IMR-90 (cell line): ENCODE measurements at regions not wholly inside any gene's neighbourhood (a gene's known extent, or its start where the extent isn't known, plus 50 kb on each side); places are given as distances from the start of the nearest gene placed in this dataset.
A peak's percentile ranks its signal among the peaks of the same experiment; 100 is the strongest.

Experiments used
- ATAC-seq: fragments of 200-7000 bp; cut with Tn5 transposase; 2 replicates; pipeline ENCODE4 v1.9.1; 2020; ENCODE audit warnings: low read depth, mild to moderate bottlenecking, moderate library complexity
- BruUV-seq: library from RNA; stranded (reverse); fragments of 400-500 nt; replicated peaks from 2 replicates; lab custom pipeline; 2021; lab: Mats Ljungman, UMichigan
- CTCF ChIA-PET: fragments of 300-600 bp; formaldehyde crosslinking; extraction: SDS; loops from one replicate; lab custom pipeline; 2021; ENCODE audit warnings: antibody characterized with exemption; lab: Yijun Ruan, JAX
- POLR2A ChIA-PET: fragments of 300-600 bp; sonication (Branson Sonifier 250); formaldehyde crosslinking; loops from one replicate; lab custom pipeline; 2022; ENCODE audit warnings: antibody characterized with exemption; ENCODE audit not compliant: unreplicated experiment; lab: Charles Lee
- DNase-seq: peaks from one replicate; pipeline ENCODE4 v3.0.0; 2013
- H2AFZ ChIP-seq: replicated peaks from 2 replicates; pipeline ENCODE3; 2013; ENCODE audit warnings: low read length, mild to moderate bottlenecking; ENCODE audit not compliant: poor library complexity
- H2AK5ac ChIP-seq: 2 replicates; pipeline ENCODE4 v1.6.1; 2013; ENCODE audit warnings: low read depth, low read length, inconsistent platforms
- H2AK9ac ChIP-seq: replicated peaks from 2 replicates; pipeline ENCODE3; 2013; ENCODE audit warnings: mild to moderate bottlenecking, low read depth, low read length, moderate library complexity; ENCODE audit not compliant: poor library complexity
- H2BK120ac ChIP-seq: 2 replicates; pipeline ENCODE4 v1.6.1; 2013; ENCODE audit warnings: low read depth, low read length, inconsistent platforms
- H2BK15ac ChIP-seq: 3 replicates; pipeline ENCODE4 v1.6.1; 2013; ENCODE audit warnings: low read depth, low read length, inconsistent platforms
- H2BK20ac ChIP-seq: 2 replicates; pipeline ENCODE4 v1.6.1; 2013; ENCODE audit warnings: low read depth, mild to moderate bottlenecking, inconsistent platforms, low read length, moderate library complexity
- H2BK5ac ChIP-seq: 2 replicates; pipeline ENCODE4 v1.6.1; 2013; ENCODE audit warnings: mild to moderate bottlenecking, low read depth, low read length, inconsistent platforms; ENCODE audit not compliant: poor library complexity, severe bottlenecking
- H3K14ac ChIP-seq: replicated peaks from 2 replicates; pipeline ENCODE4 v1.6.1; 2013; ENCODE audit warnings: low read depth, low read length, inconsistent platforms
- H3K18ac ChIP-seq: 2 replicates; pipeline ENCODE4 v1.6.1; 2013; ENCODE audit warnings: low read depth, low read length, control low read depth
- H3K23ac ChIP-seq: 2 replicates; pipeline ENCODE4 v1.6.1; 2013; ENCODE audit warnings: low read depth, low read length, inconsistent platforms
- H3K27ac ChIP-seq: 2 replicates; pipeline ENCODE4 v1.5.1; 2013; ENCODE audit warnings: mild to moderate bottlenecking, control low read depth, low read length; ENCODE audit not compliant: insufficient read depth
- H3K27me3 ChIP-seq: 2 replicates; pipeline ENCODE4 v1.6.1; 2013; ENCODE audit warnings: low read length; ENCODE audit not compliant: control insufficient read depth, insufficient read depth
- H3K36me3 ChIP-seq: 2 replicates; pipeline ENCODE4 v1.6.1; 2013; ENCODE audit warnings: low read length, mixed read lengths; ENCODE audit not compliant: control insufficient read depth, insufficient read depth
- H3K4ac ChIP-seq: 2 replicates; pipeline ENCODE4 v1.6.1; 2013; ENCODE audit warnings: low read depth, low read length, inconsistent platforms
- H3K4me1 ChIP-seq: 2 replicates; pipeline ENCODE4 v1.6.1; 2013; ENCODE audit warnings: low read length, mixed read lengths; ENCODE audit not compliant: control insufficient read depth, insufficient read depth
- H3K4me2 ChIP-seq: 2 replicates; pipeline ENCODE4 v1.6.1; 2013; ENCODE audit warnings: low read depth, mild to moderate bottlenecking, control low read depth, low read length, moderate library complexity
- H3K4me3 ChIP-seq: 2 replicates; pipeline ENCODE4 v1.5.1; 2013; ENCODE audit warnings: low read depth, mild to moderate bottlenecking, control low read depth, low read length, moderate library complexity; ENCODE audit not compliant: insufficient read depth
- H3K56ac ChIP-seq: 2 replicates; pipeline ENCODE4 v1.6.1; 2013; ENCODE audit warnings: low read length, inconsistent platforms; ENCODE audit not compliant: insufficient read depth; ENCODE audit errors: extremely low read depth
- H3K79me1 ChIP-seq, 2 experiments: 2 replicates each; pipeline ENCODE4 v1.6.1; 2013; ENCODE audit warnings: low read length in 2 of 2, inconsistent platforms in 1 of 2, low read depth in 1 of 2
- H3K9ac ChIP-seq: 2 replicates; pipeline ENCODE4 v1.6.1; 2013; ENCODE audit warnings: low read depth, low read length, control low read depth
- H3K9me1 ChIP-seq: 2 replicates; pipeline ENCODE4 v1.6.1; 2013; ENCODE audit warnings: low read length, inconsistent platforms; ENCODE audit not compliant: insufficient read depth
- H3K9me3 ChIP-seq: 2 replicates; pipeline ENCODE4 v1.6.1; 2013; ENCODE audit warnings: low read length; ENCODE audit not compliant: control insufficient read depth, insufficient read depth
- H4K20me1 ChIP-seq: 2 replicates; pipeline ENCODE4 v1.6.1; 2013; ENCODE audit warnings: low read length, inconsistent platforms; ENCODE audit not compliant: insufficient read depth
- H4K5ac ChIP-seq: 2 replicates; pipeline ENCODE4 v1.6.1; 2013; ENCODE audit warnings: mild to moderate bottlenecking, low read depth, low read length, control low read depth
- H4K8ac ChIP-seq, 2 experiments: 2 replicates each; pipeline ENCODE4 v1.6.1; 2013; ENCODE audit warnings: low read depth in 2 of 2, low read length in 2 of 2, control low read depth in 1 of 2, inconsistent platforms in 1 of 2
- H4K91ac ChIP-seq: 2 replicates; pipeline ENCODE4 v1.6.1; 2013; ENCODE audit warnings: low read depth, low read length, inconsistent platforms; ENCODE audit not compliant: insufficient read depth
- BHLHE40 ChIP-seq: fragments of 150-350 bp; IDR thresholded peaks from 2 replicates; pipeline ENCODE4 v1.6.1; 2016; ENCODE audit warnings: mild to moderate bottlenecking, low read depth, low read length
- CEBPB ChIP-seq: IDR thresholded peaks from 2 replicates; pipeline ENCODE4 v1.6.1; 2012; ENCODE audit warnings: low read depth, low read length, improper control_type of control experiment
- CHD1 ChIP-seq: IDR thresholded peaks from 2 replicates; pipeline ENCODE4 v1.6.1; 2012; ENCODE audit warnings: low read depth, low read length, improper control_type of control experiment
- FOS ChIP-seq: fragments of 150-350 bp; IDR thresholded peaks from 2 replicates; pipeline ENCODE4 v1.6.1; 2016; ENCODE audit warnings: low read depth, low read length
- MAFK ChIP-seq: IDR thresholded peaks from 2 replicates; pipeline ENCODE4 v1.6.1; 2012; ENCODE audit warnings: low read depth, low read length, improper control_type of control experiment
- MAZ ChIP-seq: IDR thresholded peaks from 2 replicates; pipeline ENCODE4 v1.6.1; 2012; ENCODE audit warnings: low read depth, mild to moderate bottlenecking, low read length, improper control_type of control experiment, moderate library complexity, borderline replicate concordance
- MXI1 ChIP-seq: IDR thresholded peaks from 2 replicates; pipeline ENCODE4 v1.6.1; 2012; ENCODE audit warnings: low read depth, mild to moderate bottlenecking, low read length, moderate library complexity, borderline replicate concordance
- NFE2L2 ChIP-seq: fragments of 150-350 bp; IDR thresholded peaks from 2 replicates; pipeline ENCODE4 v1.6.1; 2016; ENCODE audit warnings: low read depth, mild to moderate bottlenecking, low read length
- POLR2A ChIP-seq: IDR thresholded peaks from 2 replicates; pipeline ENCODE4 v1.6.1; 2012; ENCODE audit warnings: mild to moderate bottlenecking, low read depth, low read length
- RAD21 ChIP-seq: IDR thresholded peaks from 2 replicates; pipeline ENCODE4 v1.6.1; 2012; ENCODE audit warnings: low read length, improper control_type of control experiment
- RCOR1 ChIP-seq: IDR thresholded peaks from 2 replicates; pipeline ENCODE4 v1.6.1; 2012; ENCODE audit warnings: mild to moderate bottlenecking, low read length, improper control_type of control experiment; ENCODE audit not compliant: insufficient replicate concordance
- RFX5 ChIP-seq: IDR thresholded peaks from 2 replicates; pipeline ENCODE4 v1.8.0; 2012; ENCODE audit warnings: low read depth, mild to moderate bottlenecking, low read length, moderate library complexity
- SMC3 ChIP-seq: fragments of 150-350 bp; IDR thresholded peaks from 2 replicates; pipeline ENCODE4 v1.6.1; 2016; ENCODE audit warnings: low read depth, mild to moderate bottlenecking, antibody characterized with exemption, low read length, moderate library complexity
- WGBS, 2 experiments: methylation state at CpG; one replicate each; pipeline versions ENCODE4 v1.1.5 to v1.1.7; 2013; ENCODE audit warnings: missing lambda C conversion rate in 2 of 2; ENCODE audit not compliant: insufficient read length in 1 of 2; ENCODE audit errors: extremely low coverage in 2 of 2; 5-methylcytosine and 5-hydroxymethylcytosine counted together
- dilution Hi-C: fragments of 300-500 bp; cut with HindIII; formaldehyde crosslinking; loops from one replicate; pipeline ENCODE4 v1.14.3; 2018; ENCODE audit warnings: low sequenced_read_pairs; ENCODE audit not compliant: unreplicated experiment
- in situ Hi-C: fragments of 300-500 bp; cut with MboI; formaldehyde crosslinking; loops from 3 replicates; pipeline ENCODE4 v1.14.3; 2019; ENCODE audit warnings: low sequenced_read_pairs, inconsistent platforms, mixed read lengths
- intact Hi-C: fragments of 100-400 bp; cut with micrococcal nuclease; formaldehyde crosslinking; loops from 2 replicates; pipeline ENCODE4 v1.10.0; 2022
- TF ChIP-seq, protein P1 (sequence below): fragments of 150-350 bp; IDR thresholded peaks from 2 replicates; pipeline ENCODE4 v1.6.1; 2016; ENCODE audit warnings: low read depth, mild to moderate bottlenecking, low read length, moderate library complexity, borderline replicate concordance
- TF ChIP-seq, protein P2 (sequence below): conservative IDR thresholded peaks from 2 replicates; pipeline ENCODE4 v1.5.1; 2012; ENCODE audit warnings: mild to moderate bottlenecking, low read depth, low read length, improper control_type of control experiment
- TF ChIP-seq, protein P3 (sequence below): fragments of 150-350 bp; IDR thresholded peaks from 2 replicates; pipeline ENCODE4 v1.6.1; 2017; ENCODE audit warnings: mild to moderate bottlenecking, antibody characterized with exemption, low read length, low read depth

DNA sequence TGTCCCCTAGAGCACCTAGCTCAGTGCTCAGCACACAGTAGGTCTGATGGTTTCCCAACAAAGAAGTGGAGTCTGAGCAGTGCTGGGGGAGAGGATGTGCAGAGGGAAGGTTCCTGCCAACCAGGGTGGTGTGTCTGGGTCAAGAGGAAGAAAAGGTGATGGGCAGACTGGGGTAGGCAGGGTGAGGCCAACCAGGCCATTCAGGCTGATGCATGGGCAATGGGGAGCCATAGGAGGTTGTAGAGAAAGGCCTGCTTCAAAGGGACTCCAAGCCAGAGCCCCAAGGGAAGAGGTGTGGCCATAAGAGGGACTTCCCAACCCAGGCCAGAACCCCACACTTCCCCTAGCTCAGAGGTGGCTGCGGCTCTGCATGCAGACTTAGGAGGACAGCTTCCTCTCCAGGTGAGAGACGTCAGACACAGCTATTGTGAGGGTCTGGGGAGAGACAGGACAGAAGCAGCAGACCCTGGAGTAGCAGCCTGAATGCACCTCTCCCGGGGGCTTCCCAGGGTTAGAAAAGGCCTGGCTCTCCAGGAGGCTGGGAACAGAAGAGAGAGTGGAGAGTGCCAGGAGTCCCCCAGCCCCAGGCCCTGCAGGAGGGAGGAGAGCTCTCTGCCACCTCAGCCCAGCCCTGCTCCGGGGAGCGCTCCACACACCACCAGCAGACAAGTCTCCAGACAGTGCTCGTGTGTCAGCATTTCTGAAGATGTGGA lies 87.4 kb upstream of the ZMIZ1 start:
- Histone ChIP-seq H3K18ac (no peak overlapping the region), H3K9me1 (peaks cover 20% of the 10 kb centered on the region), H4K8ac (no peak overlapping the region), H2BK5ac (no peak overlapping the region), H3K4me1 (peaks cover 20% of the 10 kb centered on the region), H3K14ac (no peak overlapping the region), H3K4ac (no peak overlapping the region), H4K91ac (peak overlapping the region; percentile 4; the same call in 1 of the 2 replicates), H2AFZ (no peak overlapping the region), H3K23ac (no peak overlapping the region), H2BK15ac (no peak overlapping the region), H3K36me3 (no peaks in the 10 kb centered on the region), H3K79me1 (peaks cover 0 to 5% of the 10 kb centered on the region in 2 experiments; a peak in 1 of 4 replicates), H4K20me1 (no peaks in the 10 kb centered on the region), H3K4me2 (no peak overlapping the region), H3K9ac (no peak overlapping the region), H3K27me3 (peaks cover 10% of the 10 kb centered on the region), H2AK9ac (no peak overlapping the region), H3K27ac (no peak overlapping the region), H3K9me3 (no peaks in the 10 kb centered on the region), H2AK5ac (peak overlapping the region; percentile 30; the same call in 1 of the 2 replicates), H3K56ac (no peak overlapping the region), H2BK120ac (no peak overlapping the region), H4K5ac (no peak overlapping the region), H3K4me3 (no peak overlapping the region), H2BK20ac (no peak overlapping the region; the same call in 1 of the 2 replicates)
- no peak for DNase-seq
- in situ Hi-C loops (no loop called here), intact Hi-C loops (no loop called here), dilution Hi-C loops (no loop called here)
- 83% methylated on average over 1 of the region's 6 CpGs; no CpG with 5 or more reads in 1 of the 2 experiments for WGBS, 2 experiments
- ATAC-seq, result no peak
- ChIA-PET POLR2A (no interaction called here), CTCF (interaction anchor here (1.4 kb wide), 1 partner anchor 124 kb away, joined by 4 read pairs; no protein-coding TSS in a partner anchor)
- BruUV-seq, result no TSS peak
- no peak for TF ChIP-seq BHLHE40
- no peak for TF ChIP-seq RAD21
- TF ChIP-seq MAZ, result no peak
- no peak for TF ChIP-seq RFX5
- TF ChIP-seq, protein P1, sequence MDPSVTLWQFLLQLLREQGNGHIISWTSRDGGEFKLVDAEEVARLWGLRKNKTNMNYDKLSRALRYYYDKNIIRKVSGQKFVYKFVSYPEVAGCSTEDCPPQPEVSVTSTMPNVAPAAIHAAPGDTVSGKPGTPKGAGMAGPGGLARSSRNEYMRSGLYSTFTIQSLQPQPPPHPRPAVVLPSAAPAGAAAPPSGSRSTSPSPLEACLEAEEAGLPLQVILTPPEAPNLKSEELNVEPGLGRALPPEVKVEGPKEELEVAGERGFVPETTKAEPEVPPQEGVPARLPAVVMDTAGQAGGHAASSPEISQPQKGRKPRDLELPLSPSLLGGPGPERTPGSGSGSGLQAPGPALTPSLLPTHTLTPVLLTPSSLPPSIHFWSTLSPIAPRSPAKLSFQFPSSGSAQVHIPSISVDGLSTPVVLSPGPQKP, result no peak
- no peak for TF ChIP-seq CHD1
- TF ChIP-seq POLR2A, result no peak
- TF ChIP-seq, protein P2, sequence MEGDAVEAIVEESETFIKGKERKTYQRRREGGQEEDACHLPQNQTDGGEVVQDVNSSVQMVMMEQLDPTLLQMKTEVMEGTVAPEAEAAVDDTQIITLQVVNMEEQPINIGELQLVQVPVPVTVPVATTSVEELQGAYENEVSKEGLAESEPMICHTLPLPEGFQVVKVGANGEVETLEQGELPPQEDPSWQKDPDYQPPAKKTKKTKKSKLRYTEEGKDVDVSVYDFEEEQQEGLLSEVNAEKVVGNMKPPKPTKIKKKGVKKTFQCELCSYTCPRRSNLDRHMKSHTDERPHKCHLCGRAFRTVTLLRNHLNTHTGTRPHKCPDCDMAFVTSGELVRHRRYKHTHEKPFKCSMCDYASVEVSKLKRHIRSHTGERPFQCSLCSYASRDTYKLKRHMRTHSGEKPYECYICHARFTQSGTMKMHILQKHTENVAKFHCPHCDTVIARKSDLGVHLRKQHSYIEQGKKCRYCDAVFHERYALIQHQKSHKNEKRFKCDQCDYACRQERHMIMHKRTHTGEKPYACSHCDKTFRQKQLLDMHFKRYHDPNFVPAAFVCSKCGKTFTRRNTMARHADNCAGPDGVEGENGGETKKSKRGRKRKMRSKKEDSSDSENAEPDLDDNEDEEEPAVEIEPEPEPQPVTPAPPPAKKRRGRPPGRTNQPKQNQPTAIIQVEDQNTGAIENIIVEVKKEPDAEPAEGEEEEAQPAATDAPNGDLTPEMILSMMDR, result no peak
- TF ChIP-seq MXI1, result no peak
- TF ChIP-seq SMC3, result no peak
- no peak for TF ChIP-seq RCOR1
- TF ChIP-seq MAFK, result no peak
- TF ChIP-seq, protein P3, sequence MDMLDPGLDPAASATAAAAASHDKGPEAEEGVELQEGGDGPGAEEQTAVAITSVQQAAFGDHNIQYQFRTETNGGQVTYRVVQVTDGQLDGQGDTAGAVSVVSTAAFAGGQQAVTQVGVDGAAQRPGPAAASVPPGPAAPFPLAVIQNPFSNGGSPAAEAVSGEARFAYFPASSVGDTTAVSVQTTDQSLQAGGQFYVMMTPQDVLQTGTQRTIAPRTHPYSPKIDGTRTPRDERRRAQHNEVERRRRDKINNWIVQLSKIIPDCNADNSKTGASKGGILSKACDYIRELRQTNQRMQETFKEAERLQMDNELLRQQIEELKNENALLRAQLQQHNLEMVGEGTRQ, result no peak
- TF ChIP-seq FOS, result no peak
- TF ChIP-seq NFE2L2, result no peak
- no peak for TF ChIP-seq CEBPB
